GM19328 (cell line): ENCODE measurements at regions not wholly inside any gene's neighbourhood (a gene's known extent, or its start where the extent isn't known, plus 50 kb on each side); places are given as distances from the start of the nearest gene placed in this dataset.
"Not testable (repeated sequence)": the region's sequence is repeated elsewhere in the genome, so short reads cannot be mapped to it uniquely, and the experiment has no call there.

ENCODE experiments used
- ATAC-seq: cut with Tn5 transposase; IDR thresholded peaks from one replicate; pipeline ENCODE4 v1.9.1; 2021; ENCODE audit warnings: mild to moderate bottlenecking, moderate library complexity; ENCODE audit not compliant: unreplicated experiment

GRCh38 chr1:79271759-79272158 lies 265.2 kb upstream of the ADGRL4 start:
- no peak for ATAC-seq

- no peak for ATAC-seq
Observed at GRCh38 chr1:79264975-79265818, 258.7 kb upstream of the ADGRL4 start.

GRCh38 chr1:79264285-79264684 lies 257.8 kb upstream of the ADGRL4 start:
- no peak for ATAC-seq

GRCh38 chr1:79262745-79263258 lies 256.3 kb upstream of the ADGRL4 start:
- ATAC-seq: no peak

- ATAC-seq: no peak
Observed at GRCh38 chr1:79259390-79260336, 253.1 kb upstream of the ADGRL4 start.

GRCh38 chr1:79255421-79255820 lies 248.9 kb upstream of the ADGRL4 start:
- no peak for ATAC-seq

- ATAC-seq: no peak
Observed at GRCh38 chr1:79252598-79252997, 246.1 kb upstream of the ADGRL4 start.

GRCh38 chr1:79239840-79240239 lies 233.3 kb upstream of the ADGRL4 start:
- no peak for ATAC-seq

- no peak for ATAC-seq
Observed at GRCh38 chr1:79235301-79236002, 228.9 kb upstream of the ADGRL4 start.

GRCh38 chr1:79232818-79233217 lies 226.3 kb upstream of the ADGRL4 start:
- no peak for ATAC-seq

- ATAC-seq: not testable (repeated sequence)
Observed at GRCh38 chr1:79230751-79231150, 224.2 kb upstream of the ADGRL4 start.

- ATAC-seq: no peak
Observed at GRCh38 chr1:79226963-79227362, 220.4 kb upstream of the ADGRL4 start.

GRCh38 chr1:79224537-79224936 lies 218.0 kb upstream of the ADGRL4 start:
- ATAC-seq: no peak

GRCh38 chr1:79220509-79220908 lies 214.0 kb upstream of the ADGRL4 start:
- ATAC-seq: no peak

GRCh38 chr1:79215311-79215710 lies 208.8 kb upstream of the ADGRL4 start:
- ATAC-seq: no peak

- no peak for ATAC-seq
Observed at GRCh38 chr1:79207786-79208185, 201.3 kb upstream of the ADGRL4 start.

- no peak for ATAC-seq
Observed at GRCh38 chr1:79207331-79207730, 200.8 kb upstream of the ADGRL4 start.

- ATAC-seq: no peak
Observed at GRCh38 chr1:79204779-79205479, 198.4 kb upstream of the ADGRL4 start.

GRCh38 chr1:79198832-79199231 lies 192.3 kb upstream of the ADGRL4 start:
- no peak for ATAC-seq

- no peak for ATAC-seq
Observed at GRCh38 chr1:79197421-79197820, 190.9 kb upstream of the ADGRL4 start.
